Fibroblast of the aortic adventitia (primary cell): ENCODE measurements at regions not wholly inside any gene's neighbourhood (a gene's known extent, or its start where the extent isn't known, plus 50 kb on each side); places are given as distances from the start of the nearest gene placed in this dataset.

ENCODE experiments used
- DNase-seq: peaks from one replicate; pipeline ENCODE4 v3.0.0-alpha.2; 2010; ENCODE audit warnings: low read depth
- H3K4me3 ChIP-seq: 2 replicates; pipeline ENCODE4 v1.5.1; 2011; ENCODE audit warnings: low read depth, mild to moderate bottlenecking, control low read depth, low read length, moderate library complexity
- CTCF ChIP-seq: IDR thresholded peaks from 2 replicates; pipeline ENCODE4 v1.5.1; 2011; ENCODE audit warnings: mild to moderate bottlenecking, low read length, control low read depth, inconsistent platforms; ENCODE audit not compliant: insufficient read depth

- H3K4me3 ChIP-seq = no peak overlapping the region
- no peak for TF ChIP-seq CTCF
These were observed 113.8 kb upstream of the NKX1-1 start for GRCh38 chr4:1519787-1520661.

GRCh38 chr4:1518997-1519700 lies 112.9 kb upstream of the NKX1-1 start:
- no peak for TF ChIP-seq CTCF
- no peak for DNase-seq
- no peak overlapping the region for H3K4me3 ChIP-seq

More at GRCh38 chr4:1519787-1520661, 113.8 kb upstream of the NKX1-1 start:
- no peak for DNase-seq

GRCh38 chr4:1517592-1518411 lies 111.6 kb upstream of the NKX1-1 start:
- H3K4me3 ChIP-seq = no peak overlapping the region
- DNase-seq = no peak
- TF ChIP-seq CTCF = no peak

- H3K4me3 ChIP-seq = no peak overlapping the region
- no peak for DNase-seq
- no peak for TF ChIP-seq CTCF
These were observed 110.7 kb upstream of the NKX1-1 start for GRCh38 chr4:1516881-1517480.

GRCh38 chr4:1516261-1516660 lies 110.0 kb upstream of the NKX1-1 start:
- no peak for DNase-seq
- TF ChIP-seq CTCF = no peak
- no peak overlapping the region for H3K4me3 ChIP-seq

- TF ChIP-seq CTCF = no peak
- H3K4me3 ChIP-seq = no peak overlapping the region
- no peak for DNase-seq
These were observed 109.5 kb upstream of the NKX1-1 start for GRCh38 chr4:1515763-1516162.
